GM21717 (cell line): ENCODE measurements at regions not wholly inside any gene's neighbourhood (a gene's known extent, or its start where the extent isn't known, plus 50 kb on each side); places are given as distances from the start of the nearest gene placed in this dataset.

Source experiments
- ATAC-seq: cut with Tn5 transposase; IDR thresholded peaks from one replicate; pipeline ENCODE4 v1.9.1; 2021; ENCODE audit warnings: mild to moderate bottlenecking, moderate library complexity; ENCODE audit not compliant: unreplicated experiment

DNA sequence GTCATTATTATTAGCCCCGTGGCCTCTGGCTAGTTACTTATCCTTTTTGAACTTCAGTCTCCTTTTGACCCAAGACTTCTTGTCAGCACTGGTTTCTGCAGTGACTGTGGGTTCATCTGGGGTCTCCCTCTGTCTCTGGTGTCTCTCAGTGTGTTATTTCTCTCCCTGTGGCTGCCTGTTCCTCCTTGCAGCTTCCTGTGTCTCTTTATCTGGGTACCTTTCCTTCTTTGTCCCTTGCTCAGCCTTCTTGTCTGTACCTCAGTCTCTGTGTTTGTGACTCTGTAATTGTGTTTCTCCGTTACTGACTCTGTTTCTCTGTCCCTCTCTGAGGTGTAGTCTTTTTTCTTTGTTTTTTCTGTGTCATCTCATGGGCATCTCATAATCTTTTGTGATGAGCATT lies 102.6 kb upstream of the CDH11 start:
- ATAC-seq = no peak

DNA sequence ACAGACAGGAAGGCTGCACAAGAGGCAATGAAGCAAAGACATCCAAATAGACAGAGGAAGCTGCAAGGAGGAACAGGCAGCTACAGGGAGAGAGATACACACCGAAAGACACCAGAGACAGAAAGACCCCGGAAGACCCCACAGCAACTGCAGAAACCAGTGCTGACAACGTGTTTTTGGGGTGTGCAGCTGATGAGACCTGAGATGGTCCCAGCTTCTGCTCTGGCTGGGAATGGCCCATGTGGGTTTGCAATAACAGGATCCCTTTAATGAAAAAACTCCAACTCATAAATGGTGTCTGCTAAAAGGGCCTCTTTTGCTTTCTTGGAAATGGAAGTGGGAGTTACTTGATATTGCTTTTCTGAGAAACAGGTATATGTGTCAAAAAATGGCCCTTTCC lies 101.5 kb upstream of the CDH11 start:
- ATAC-seq = no peak

DNA sequence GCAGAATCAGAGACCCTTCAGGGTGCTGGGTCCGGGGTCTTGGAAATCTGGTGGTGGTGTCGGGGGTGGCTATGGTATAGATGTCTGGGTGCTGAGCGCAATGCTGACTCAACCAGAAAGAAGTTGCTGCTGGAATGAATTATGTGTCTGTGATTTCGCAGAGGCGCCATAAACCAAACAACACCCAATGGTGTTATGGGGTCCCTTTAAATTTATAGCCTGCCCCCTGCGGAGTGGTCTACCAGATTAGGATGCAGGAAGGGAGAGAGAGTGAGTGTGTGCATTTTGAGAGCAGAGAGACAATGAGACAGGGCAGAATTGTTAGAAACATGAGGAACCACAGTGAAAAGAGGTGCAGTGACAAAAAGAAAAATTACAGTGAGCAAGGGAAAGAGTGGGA lies 100.7 kb upstream of the CDH11 start:
- ATAC-seq = no peak

DNA sequence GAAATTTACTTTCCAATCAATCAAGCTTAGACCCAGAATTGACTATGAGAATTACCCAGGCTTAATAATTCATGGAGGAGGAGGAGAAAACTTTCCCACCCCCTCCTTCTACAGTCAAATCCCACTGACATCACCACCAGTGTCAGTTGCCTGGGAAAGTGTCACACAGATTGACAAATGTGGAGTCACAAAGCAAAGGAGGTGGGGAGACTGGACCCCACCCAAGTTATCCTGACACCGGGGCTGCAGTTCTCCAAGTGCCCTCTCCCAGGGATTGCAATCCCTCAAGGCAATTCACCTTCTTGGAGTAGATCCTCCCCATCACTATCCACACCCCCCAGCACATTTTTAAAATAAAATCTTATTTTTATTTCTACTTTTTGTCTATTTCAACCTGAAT lies 100.2 kb upstream of the CDH11 start:
- no peak for ATAC-seq

DNA sequence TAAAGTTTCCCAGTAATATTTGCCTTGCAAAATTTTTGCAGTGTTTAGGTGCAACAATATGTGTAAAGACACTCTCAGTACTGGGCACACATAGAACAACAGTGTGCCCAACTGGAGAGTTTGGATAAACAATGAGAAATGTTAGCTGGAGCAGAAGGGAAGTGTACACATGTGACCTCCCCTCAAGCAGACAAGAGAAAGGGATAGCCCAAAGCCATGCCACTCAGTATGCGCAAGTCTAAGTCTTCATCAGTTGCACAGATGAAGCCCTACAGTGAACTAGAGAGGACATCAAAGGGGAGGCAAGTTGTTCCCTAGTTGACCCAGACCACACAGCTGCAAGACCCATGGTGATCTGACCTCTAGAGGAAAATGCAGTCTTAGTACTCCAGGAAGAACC lies 97.9 kb upstream of the CDH11 start:
- no peak for ATAC-seq

DNA sequence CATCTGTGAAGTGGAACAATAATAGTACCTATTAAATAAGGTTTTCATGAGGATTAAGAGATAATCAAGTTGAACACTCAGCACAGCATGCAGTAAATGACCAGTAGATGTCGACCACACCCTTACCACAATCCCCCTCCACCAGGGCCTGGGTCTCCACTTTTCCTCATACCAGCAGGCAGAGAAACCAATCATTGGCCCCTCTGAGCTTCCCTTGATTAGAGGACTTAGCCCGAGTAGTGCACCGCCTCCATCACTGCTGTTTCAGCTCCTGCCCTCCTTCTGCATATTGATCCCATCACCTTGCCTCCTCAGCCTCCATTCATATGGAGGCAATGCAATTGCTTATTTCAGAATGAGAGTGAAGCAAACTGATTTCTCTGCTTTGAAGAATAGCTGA lies 96.5 kb upstream of the CDH11 start:
- ATAC-seq = no peak

DNA sequence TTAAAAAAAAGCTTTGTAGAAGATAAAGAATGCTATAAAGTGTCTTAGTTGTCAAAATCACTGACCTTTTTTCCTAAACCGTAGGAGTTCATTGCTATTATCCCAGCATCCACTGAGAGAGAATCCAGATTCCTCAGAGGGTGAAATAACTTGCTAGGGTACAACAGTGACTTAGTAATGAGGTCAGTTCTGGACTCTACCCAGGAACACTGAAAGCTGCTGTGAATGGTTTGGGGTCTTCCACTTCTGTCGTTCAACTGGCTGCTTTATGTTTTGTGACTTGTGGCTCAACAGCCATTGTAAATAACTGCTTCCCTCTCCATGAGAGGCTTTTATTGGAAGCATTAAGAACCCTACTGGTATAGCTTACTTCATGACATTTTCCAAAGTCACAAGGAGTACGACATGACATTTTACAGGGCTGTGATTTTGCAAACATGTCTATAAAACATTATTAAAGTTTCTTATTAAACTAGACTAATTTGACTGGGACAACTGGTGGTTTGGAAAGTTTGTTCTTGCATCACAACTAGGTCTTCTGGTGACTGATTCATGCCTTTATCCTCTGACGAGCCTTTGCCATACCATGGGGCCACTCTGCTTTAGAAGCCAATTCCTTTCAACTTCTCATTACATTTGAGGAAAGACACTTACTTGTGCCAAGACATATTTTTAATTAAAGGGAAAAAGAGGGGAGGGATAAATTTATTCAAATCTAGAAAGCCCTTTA lies 92.2 kb upstream of the CDH11 start:
- no peak for ATAC-seq

DNA sequence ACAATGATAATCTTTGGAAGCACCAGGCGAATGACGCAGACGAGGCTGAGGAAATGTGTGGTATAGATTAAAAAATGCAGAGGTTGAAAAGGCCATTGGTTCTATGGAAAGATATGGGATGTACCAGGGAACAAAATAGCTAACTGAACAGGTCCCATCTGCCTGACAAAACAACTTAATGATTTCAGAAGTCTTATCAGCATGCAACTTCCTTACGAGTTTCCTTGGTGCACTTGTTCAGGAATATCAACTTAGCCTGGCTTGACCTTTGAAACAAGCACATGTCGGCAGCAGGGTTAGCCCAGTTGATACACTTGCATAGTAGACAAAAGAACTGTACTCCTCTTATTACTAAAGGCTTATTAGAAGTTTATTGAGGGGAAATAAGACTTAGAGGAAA lies 90.9 kb upstream of the CDH11 start:
- no peak for ATAC-seq

DNA sequence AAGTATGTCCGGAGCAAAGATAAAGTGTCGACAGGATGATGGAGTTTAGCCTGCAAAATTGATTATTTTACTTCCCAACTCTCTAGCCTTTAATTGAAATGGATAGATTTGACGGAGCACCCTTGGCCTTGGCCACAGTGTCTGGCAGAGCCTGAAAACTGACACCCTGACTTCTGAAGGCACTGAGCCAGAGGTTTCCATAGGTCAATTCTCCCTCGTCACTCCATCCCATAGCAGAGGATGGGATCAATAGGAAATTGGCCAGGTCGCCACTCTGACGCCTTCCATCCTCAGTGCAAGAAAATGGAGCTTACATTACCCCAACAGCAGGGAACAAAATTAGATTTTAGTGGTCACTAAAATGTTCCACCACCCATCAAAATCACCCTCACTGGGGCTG lies 90.4 kb upstream of the CDH11 start:
- no peak for ATAC-seq

DNA sequence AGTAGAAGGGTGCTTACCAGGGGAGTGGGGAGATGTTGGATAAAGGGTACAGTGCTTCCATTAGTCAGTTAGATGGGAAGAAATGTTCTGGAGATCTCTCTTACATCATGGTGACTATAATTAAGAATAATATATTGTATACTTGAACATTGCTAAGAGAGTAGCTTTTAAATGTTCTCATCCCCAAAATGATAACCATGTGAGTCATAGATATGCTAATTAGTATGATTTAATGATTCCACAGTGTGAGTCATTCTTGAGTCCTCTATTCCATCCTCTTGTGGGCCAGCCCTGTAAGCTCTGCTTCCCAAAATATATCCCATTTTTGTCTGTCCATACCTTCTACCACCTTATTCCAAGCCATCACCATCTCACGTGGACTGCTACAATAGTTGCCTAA lies 80.6 kb upstream of the CDH11 start:
- no peak for ATAC-seq

DNA sequence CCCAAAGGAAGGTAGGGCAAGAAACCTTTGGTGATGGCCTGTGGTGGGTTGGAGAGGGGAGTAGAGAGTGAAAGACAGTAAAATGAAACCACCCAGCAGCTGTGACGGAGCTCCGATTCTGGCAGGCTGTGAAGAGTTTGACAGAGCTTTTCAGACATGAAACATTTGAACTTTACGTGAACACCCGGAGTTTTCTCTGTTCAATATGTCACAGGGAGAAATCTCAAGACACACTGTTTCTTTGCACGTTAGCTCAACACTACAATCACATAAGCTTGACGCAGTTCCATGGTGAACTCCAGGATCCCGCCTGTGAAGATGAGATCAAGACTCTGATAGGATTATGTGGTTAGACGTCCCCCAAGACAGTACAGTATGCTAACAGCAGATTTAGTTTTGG lies 79.6 kb upstream of the CDH11 start:
- ATAC-seq = no peak

DNA sequence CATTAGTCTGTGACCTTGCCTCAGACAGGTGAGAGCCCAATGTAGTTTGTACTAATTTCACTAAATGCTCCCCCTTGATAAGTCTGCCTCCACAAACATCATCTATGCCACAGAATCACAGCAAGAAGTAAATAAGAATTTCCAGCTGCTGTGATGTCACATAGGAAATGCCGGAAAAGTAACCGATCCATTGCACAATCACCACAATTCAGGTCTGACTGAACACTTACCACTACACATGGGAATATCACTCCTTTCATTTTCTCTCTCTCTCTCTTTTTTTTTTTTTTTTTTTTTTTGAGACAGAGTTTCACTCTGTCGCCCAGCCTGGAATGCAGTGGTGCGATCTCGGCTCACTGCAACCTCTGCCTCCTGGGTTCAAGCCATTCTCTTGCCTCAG lies 79.0 kb upstream of the CDH11 start:
- ATAC-seq = no peak

DNA sequence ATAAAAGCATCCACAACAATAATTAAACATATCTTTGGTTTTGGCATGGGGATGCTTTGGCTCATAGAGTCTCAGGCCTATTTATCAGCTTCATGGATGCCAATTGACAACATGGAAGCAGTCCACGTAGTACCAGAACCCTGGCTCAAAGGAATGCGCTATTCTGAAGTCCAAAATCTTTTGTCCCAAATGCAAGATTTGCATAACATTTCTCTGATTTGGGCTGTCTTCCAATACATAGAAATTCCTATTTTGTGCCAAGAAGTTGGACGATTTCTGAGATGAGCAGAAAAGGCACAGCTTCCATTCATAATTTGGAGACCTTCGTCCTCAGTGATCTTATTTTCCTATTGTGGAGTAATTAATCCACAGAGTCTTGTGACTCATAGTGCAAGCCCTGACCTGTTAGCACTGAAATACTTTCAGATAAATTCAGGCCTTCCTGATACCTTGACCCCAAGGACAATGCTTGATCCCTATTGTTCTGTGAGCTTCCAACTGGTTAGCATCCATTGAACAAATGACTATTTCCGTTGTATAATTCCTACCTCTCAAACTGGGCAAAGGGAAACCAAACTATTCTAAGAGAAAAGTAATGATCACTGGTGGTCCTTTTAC lies 78.4 kb upstream of the CDH11 start:
- ATAC-seq = no peak

DNA sequence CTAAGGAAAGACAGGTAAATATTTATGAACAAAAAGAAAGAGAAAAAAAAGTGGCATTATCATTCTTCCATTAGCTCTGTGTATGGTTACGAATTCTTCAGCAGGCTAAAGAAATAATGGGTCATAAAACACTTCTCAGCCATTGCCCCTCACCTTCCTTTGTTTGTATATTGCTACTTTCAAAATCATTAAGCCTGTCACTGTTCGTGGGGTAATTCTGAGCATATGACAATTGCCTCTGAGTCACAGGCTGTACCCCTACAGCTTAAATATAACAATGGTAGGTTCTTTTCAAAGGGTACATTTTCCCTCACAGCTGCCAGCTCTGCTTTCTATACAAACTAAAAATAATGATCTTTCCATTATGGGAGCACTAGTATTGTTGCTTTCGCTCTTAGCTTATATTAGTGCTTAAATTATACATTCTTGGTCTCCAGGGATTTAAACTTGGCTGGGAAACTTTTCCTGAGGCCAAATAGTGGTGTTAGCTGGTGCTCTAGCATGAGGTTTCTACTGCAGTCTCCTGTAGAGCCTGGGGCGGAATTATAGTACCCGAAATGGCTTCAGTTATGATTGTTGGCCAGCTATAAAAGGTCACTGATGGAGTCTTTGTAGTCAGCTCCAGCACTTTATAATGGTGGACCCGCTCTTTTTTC lies 74.7 kb upstream of the CDH11 start:
- no peak for ATAC-seq

DNA sequence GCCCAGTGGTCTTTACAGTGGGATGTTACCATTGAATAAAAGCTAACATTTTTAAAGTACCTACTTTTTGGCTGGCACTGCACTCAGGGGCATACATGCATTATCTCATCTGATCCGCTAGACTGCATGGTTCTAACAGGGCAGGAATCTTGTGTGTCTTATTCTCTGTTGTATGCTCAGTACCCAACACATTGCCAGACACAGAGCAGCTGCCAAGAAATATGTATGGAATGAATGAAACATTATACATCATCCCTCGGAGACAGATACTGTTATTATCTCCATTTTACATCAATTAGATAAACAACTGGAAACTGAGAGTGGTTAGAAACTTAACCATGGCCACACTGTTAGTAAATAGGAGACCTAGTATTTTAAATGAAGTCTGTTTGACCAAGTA lies 74.1 kb upstream of the CDH11 start:
- ATAC-seq = no peak

DNA sequence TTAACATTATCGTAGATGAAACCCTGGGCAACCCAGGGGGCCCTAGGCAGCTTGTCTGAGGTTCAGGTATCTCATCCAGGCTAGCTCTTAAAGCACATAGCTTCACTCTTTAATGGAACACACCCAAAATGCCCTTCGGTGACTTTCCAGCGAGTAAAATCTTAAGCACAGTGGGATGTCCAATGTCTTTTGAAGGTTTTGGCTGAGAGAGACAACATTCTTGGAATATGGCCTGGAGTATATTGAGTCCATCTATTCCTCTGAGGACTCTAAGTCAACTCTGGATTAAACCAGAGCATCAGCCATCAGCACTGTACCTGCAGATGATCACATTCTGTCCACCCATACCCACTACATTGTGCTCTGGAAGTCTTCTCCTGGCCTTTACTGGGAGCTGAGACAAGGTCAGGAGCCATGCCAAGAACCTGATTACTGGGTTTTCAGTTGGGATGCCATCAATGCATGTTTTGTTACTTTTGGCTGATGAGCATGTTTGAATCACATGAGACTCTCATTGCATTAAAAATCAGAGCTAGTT lies 63.4 kb upstream of the CDH11 start:
- no peak for ATAC-seq

DNA sequence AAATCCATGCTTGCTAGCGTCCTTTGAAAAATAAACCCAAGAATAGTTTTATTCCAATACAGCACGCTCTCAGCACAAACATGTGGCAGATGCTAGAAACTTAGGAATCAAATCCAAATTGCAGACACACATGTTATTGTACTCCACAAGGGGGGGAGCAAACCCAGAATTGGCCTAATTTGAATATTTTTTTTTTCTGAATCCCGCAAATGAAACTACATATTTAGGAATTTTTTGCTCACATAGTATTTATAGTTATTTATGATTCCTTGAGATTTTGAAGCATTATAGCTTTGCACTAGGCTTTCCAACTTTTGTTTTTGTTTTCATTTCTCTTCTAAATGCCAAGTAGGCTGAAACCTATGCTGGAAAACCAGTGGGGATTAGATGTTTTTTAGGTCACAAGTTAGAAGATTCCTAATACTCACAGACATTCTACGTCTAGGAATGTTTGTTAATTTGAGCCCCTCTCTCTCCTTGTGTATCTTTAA lies 59.3 kb upstream of the CDH11 start:
- no peak for ATAC-seq

DNA sequence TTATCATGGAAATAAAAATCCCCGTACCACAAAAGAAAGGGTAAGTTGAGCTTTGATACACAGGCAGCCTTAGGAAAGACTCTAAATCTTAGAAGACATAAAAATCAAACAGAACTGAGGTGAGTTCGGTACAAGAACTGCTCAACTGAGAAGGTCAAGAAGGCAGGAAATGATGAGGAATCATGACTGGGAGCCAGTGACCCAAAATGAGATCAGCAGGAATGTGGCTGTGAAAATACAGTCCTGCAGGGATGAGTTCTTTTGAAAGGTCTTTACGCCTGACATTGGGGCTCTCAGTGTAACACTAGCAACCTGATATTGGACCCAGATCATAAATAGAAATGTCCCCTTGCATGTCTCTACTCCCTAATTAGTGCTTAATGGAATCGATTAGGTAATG lies 56.3 kb upstream of the CDH11 start:
- ATAC-seq = no peak

DNA sequence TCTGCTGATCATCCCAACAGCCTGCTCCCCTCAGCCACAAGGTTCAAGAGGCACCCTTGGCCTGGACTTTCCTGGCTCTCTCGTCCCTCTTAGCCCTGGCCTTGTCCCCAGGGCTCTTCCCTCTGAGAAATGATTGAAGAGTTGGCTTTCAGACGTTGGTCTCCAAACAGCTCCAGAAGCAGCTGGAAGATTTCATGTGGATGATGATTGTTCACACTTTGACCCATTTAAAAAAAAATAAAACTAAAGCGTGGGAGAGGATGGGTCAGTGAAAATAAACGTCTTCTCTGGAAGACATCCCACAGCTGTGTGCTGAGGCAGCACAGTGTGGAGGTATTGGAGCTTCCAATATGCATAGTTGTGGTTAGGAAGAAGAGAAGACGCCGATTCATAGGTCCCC lies 54.7 kb upstream of the CDH11 start:
- ATAC-seq = no peak

DNA sequence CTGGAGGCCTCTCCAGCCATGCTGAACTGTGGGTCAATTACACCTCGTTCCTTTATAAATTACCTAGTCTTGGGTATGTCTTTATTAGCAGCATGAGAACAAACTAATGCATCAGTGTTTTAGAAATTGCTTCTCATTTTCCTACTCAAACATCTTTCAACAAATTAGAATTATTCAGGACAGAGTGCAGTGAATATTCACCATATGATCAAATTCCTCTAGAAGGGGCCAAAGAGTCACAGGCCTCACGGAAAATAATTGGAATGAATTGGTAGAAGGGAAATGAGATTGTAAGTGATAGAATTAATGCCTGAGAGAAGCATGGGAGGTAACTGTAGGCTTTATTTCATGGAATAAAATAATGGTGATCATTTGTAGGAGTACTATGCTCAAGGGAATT lies 50.5 kb upstream of the CDH11 start:
- ATAC-seq = no peak
